GM12873 (cell line): ENCODE measurements at regions not wholly inside any gene's neighbourhood (a gene's known extent, or its start where the extent isn't known, plus 50 kb on each side); places are given as distances from the start of the nearest gene placed in this dataset.
A peak's percentile ranks its signal among the peaks of the same experiment; 100 is the strongest.

Source experiments
- TF ChIP-seq, protein P1 (sequence below): IDR thresholded peaks from 2 replicates; pipeline ENCODE4 v1.5.1; 2012; ENCODE audit warnings: low read depth, mild to moderate bottlenecking, moderate library complexity, low read length, control low read depth; ENCODE audit not compliant: insufficient read depth; ENCODE audit errors: missing control alignments

DNA sequence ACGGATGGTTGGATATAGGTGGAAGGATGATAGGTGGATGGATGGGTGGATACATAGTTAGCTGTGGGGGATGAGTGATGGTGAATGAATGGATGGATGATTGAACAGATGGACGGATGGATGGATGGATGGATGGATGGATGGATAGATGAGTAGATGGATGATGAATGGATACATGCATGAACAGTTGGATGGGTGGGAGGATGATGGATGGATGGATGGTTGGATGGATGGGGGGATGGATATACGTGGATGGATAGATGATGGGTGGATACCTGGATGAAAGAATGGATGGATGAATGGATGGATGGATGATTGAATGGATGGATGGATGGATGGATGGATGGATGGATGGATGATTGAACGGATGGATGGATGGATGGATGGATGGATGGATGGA is 68.4 kb upstream of the PRR5 start:
- TF ChIP-seq, protein P1, sequence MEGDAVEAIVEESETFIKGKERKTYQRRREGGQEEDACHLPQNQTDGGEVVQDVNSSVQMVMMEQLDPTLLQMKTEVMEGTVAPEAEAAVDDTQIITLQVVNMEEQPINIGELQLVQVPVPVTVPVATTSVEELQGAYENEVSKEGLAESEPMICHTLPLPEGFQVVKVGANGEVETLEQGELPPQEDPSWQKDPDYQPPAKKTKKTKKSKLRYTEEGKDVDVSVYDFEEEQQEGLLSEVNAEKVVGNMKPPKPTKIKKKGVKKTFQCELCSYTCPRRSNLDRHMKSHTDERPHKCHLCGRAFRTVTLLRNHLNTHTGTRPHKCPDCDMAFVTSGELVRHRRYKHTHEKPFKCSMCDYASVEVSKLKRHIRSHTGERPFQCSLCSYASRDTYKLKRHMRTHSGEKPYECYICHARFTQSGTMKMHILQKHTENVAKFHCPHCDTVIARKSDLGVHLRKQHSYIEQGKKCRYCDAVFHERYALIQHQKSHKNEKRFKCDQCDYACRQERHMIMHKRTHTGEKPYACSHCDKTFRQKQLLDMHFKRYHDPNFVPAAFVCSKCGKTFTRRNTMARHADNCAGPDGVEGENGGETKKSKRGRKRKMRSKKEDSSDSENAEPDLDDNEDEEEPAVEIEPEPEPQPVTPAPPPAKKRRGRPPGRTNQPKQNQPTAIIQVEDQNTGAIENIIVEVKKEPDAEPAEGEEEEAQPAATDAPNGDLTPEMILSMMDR: no peak

DNA sequence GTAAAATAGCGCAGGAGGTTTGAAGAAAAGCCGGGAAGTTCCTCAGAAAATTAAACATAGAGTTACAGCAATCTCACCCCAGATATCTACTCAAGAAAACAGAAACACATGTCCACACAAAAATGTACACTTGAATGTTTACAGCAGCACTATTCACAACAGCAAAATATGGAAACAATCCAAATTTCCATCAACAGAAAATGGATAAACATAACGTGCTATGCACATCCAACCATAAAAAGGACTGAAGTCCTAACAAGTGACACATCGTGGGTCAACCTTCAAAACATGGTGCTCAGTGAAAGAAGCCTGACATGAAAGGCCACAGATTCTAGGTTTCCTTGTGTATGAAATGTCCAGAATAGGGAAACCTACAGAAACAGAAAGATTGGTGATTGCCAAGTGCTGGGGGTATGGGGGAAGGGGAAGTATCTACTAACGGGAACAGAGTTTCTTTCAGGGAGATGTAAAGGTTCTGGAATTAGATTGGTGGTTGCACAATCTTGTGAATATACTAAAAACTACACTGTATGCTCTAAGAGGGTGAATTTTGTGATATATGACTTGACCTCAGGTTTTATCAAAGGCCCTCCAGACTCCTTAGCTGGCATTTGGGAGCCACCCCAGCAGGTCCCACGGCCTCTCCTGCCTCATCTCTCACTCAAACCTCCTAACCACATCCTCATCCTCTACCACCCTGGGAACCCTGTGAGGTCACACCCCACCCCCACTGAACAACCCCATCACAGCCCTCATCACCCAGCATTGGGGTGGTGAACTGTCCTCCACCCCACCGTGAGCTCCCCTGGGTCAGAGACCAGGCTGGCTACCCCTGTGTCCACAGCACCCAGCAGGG is 69.2 kb upstream of the PRR5 start:
- TF ChIP-seq, protein P1: no peak

DNA sequence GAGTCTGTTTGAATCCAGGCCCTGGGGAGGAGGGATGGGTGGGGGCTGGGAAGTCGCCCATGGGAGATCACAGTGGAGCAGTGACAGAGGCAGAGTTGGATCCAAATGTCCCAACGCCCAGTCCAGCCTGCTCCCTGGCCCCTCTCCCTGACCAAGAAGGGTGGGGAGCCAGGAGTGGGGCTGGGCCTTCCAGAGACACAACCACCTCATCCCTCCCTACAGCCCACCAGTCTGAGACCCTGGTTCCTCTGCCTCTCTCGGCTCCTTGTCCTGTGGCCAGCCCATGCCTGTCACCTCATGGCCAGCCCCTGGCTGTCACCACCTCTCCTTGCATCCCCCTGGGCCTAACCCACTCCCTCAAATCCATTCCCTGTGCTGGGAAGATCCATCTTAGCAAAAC is 71.2 kb upstream of the PRR5 start:
- TF ChIP-seq, protein P1: no peak

DNA sequence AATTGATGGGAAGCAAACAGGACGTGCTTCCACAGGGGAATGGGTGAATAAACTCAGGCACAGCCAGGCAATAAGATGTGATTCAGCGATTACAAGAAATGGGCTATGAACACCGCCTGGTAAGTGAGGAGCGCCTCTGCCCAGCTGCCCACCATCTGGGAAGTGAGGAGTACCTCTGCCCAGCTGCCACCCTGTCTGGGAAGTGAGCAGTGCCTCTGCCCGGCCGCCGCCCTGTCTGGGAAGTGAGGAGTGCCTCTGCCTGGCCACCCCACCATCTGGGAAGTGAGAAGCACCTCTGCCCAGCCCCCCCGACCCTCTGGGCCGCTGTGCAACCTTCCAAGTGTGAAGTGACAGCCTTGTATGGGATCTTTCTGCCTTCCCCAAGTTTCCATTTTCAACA is 73.2 kb upstream of the PRR5 start:
- TF ChIP-seq, protein P1: no peak

DNA sequence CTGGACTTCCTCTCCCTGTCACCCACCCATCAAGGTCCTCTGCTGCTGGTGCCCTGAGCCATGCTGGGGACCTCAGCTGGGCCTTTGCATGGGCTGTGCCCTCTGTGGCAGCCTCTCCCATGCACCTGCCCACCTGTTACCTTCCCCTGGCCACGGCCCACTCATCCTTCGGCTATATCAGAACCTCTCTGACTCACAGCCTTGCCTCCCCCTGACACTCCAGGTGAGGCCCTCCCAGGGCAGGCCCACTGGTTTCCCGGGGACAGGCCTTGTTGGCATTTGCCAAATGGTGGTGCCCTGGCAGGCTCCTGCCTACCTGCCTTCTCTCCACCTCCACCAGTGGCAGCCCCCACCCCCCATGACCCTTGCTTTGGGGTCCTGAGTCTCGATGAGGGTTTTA is 73.7 kb upstream of the PRR5 start:
- TF ChIP-seq, protein P1: no peak

DNA sequence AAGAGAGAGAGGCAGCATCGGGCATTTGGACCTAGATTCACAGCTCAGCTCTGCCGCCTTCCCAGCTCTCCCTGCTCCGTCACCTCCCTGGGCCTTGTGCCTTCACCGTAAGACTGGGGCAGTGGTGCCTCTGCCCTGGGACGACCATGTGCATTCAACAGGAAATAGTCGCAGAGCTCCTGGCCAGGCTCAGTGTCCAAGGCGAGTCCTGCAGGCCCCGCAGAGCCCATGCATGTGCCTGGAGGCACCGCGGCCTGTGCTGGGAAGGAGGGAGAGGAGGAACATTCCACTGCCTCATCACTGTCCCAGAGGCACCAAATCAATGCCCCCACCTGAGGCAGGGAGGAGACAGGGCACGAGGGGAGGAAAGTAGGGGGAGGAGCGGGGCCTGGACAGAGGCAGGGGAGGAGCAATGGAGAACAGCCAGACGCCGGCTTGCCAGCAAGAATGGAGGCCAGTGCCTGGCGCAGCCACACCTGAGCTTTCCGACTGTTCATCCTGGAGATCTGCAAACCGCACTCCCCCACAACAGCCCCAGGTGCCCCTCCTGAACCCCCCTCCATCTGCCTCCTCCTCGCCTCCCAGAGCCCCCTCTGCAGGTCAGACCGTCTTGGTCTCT is 74.4 kb upstream of the PRR5 start:
- TF ChIP-seq, protein P1: no peak

DNA sequence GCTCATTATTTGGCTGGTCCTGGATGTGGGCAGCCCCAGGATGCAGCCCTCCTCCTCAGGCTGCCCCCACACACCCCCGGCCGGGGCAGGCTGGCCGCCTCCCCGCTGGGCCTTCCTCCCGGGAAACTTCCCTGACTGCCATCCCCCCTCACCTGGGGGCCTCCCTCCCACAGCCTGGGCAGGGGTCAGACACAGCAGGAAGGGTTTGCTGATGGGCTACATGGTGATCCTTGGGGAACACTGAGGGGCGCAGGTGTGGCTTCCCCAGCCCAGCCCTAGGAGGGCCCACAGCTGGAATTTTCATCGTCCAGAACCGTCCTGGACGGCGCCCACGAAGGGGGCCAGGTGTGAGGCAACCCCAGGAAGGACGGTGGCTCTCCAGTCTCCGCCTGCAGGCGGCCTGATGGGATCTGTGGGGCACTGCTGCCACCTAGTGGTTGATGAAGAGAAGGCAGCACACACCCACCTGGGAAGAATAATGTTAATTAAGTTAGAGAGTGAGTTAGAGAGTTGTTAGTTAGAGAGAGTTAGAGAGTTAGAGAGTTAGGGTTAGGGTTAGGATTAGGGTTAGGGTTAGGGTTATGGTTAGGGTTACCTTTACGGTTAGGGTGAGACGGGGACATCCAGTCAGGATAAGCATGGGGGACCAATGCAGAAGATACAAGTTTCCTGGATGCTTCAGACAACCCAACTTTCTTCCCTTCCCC is 75.9 kb upstream of the PRR5 start:
- TF ChIP-seq, protein P1: peak; percentile 86
